HG03066 (cell line): ENCODE measurements at regions not wholly inside any gene's neighbourhood (a gene's known extent, or its start where the extent isn't known, plus 50 kb on each side); places are given as distances from the start of the nearest gene placed in this dataset.

ENCODE experiments used
- ATAC-seq: cut with Tn5 transposase; IDR thresholded peaks from one replicate; pipeline ENCODE4 v1.9.1; 2021; ENCODE audit warnings: low read depth; ENCODE audit not compliant: unreplicated experiment

DNA sequence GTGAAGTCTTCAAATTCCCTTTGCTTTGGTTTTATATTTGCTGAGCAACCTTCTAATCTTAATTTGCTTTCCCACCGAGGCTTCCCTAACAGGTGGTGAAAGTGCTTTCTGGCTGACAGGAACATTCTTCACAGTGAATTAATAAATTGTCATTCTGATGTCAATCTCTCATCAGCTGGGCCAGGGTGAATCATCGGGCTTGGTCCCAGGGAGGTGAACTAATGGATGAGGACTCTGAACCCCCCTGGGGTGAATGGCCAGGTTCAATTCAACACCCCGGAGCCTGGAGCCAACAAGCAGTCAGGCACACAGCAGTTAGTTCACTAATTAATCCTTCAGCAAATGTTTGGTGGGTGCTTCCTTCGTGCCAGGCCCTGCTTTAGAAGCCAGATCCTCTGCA is 155.4 kb upstream of the PDGFD start:
- ATAC-seq: no peak

DNA sequence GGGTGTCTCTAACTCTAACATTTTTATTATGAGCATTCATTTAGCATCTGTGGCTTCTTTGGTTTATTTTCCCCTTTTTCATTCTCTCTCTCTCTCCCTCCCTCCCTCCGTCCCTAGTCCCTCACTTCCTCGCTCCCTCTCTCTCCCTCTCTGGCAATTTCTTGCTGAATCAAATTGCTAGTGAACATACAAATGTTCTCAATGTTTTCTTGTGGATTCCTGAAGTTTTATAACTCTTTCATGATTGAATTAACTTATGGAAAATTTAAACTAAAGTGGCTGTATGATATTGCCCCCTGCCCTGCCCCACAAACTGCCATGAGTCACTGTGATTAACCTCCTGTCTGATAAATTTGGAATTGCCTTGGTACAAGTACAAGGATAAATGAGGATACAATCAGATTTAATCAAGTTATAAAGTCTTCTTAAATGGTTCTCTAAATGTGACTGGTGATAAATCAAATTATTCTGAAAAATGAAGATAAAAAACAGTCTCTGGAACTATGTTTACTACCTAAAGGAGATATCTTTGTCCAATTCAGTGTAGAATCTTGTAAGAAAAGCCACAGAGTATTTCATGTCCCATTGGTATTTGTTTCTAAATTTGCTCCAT is 143.0 kb upstream of the PDGFD start:
- ATAC-seq: no peak

- no peak for ATAC-seq
These were observed 137.8 kb upstream of the PDGFD start for GRCh38 chr11:104301776-104302175.

DNA sequence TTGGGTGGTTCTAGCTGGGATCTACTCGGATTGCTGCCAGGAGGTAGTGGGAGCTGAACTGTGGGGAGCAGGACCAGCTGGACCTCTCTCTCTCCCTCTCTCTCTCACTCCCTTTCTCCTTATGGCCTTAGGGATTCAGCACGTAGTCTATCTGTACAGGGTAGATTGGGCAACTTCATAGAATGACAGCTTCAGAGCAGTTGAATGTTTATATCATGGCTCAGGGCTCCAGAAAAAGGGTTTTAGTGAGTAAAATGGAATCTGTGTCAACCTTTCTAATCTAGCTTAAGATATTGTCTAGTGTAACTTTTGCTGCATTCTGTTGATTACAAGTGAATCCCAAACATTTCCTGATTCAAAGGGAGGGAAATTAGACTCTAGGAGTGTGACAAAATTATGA is 127.7 kb upstream of the PDGFD start:
- no peak for ATAC-seq

GRCh38 chr11:104286129-104286528 is 122.2 kb upstream of the PDGFD start:
- ATAC-seq: no peak

DNA sequence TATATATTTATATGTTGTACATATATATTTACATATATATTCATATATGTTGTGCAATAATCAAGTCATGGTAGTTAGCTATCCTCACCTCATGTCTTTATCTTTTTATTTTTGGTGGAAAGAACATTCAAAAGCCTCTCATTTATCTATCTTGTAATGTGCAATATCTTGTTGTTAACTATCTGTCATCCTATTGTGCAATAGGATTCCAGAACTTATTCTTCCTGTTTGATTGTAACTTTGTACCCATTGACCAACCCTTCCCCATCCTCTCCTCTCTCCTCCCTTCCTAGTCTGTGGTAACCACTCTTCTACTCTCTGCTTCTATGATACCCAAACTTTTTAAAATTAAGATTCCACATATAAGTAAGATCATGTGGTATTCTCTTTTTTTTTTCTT is 115.6 kb upstream of the PDGFD start:
- ATAC-seq: no peak

DNA sequence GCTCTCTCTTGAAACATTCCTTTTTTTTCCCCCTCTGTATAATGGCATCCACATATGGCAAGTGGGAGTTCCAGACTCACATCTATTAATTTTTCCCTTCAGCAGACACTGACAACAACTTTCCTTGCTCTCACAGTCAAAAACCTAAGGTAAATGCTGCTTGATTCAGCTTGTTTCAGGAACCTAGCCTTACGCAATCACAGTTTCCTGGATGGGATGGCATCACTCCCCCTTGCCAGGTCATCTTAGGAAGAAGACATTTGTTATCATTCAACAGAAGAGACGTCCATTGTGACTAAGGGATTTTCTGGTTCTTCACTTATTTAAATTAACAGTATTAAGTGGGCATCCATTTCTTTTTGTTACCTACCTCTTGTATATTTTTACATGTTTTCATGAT is 112.0 kb upstream of the PDGFD start:
- no peak for ATAC-seq

DNA sequence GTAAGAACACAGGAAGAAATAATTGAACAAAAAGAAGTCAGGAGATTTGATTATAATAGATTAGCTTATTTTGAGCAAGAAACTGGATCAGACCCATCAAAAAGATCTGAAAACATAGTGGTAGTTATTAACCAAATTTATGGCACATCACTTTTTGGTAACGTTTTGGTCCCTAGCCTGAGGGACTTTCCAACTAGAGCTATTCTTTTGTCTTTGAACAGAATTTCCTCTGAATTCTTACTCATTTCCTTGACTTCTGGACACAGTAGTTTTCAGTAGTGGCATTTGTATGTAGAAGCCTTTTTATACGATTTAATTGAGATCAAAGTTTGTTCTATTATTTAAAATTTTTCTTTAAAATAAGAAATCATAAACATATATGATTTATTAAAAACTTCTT is 96.5 kb upstream of the PDGFD start:
- no peak for ATAC-seq

GRCh38 chr11:104259121-104259610 is 95.2 kb upstream of the PDGFD start:
- no peak for ATAC-seq

DNA sequence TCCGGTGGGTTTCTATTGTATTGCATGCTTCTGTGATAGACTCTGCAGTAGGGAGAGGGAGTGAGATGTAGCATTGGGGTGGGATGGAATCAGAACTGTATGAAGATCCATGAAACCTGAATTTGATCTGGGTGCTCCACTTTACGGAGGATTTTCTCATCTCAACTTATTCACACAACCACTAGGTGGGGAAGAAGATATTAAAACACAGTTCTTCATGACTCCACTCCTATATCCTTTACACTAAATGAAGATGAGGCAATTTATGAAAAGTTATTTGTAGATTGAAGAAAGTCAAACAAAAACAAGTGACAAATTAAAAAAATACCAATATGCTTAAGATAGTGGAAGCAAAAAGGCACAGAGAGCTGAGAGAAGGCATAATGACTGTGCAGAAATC is 92.6 kb upstream of the PDGFD start:
- no peak for ATAC-seq

DNA sequence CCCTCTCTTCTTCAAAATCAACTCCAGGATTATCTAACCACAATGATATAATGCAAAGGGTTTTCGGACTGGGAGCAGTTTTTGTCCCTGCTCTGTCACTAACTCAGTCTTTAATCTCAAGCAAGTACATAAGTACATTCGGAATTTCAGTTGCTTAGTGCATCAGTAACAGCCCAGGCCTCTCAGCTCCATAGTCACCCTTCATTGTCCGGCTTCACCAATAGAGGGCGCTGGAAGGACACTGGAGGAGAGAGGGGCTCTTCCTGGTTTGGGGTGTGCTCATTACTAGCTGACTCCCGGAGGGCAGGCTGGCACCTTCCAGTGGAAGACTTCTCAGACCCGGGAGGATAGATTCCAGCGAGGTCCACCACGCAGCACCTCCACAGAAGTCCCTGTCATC is 90.4 kb upstream of the PDGFD start:
- peak; percentile 83 for ATAC-seq

GRCh38 chr11:104246590-104246989 is 82.6 kb upstream of the PDGFD start:
- no peak for ATAC-seq

DNA sequence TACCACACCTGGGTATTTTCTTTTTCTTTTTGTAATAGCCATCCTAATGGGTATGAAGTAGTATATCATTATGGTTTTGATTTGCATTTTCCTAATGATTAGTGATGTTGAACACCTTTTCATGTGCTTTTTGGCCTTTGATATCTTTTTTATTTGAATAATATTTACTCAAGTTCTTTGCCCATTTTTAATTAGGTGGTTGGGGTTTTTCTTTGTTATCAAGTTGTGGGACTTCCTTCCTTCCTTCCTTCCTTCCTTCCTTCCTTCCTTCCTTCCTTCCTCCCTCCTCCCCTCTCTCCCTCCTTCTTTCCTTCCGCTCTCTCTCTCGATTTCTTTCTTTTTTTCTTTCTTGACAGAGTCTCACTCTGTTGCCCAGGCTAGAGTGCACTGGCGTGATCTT is 75.0 kb upstream of the PDGFD start:
- ATAC-seq: no peak

DNA sequence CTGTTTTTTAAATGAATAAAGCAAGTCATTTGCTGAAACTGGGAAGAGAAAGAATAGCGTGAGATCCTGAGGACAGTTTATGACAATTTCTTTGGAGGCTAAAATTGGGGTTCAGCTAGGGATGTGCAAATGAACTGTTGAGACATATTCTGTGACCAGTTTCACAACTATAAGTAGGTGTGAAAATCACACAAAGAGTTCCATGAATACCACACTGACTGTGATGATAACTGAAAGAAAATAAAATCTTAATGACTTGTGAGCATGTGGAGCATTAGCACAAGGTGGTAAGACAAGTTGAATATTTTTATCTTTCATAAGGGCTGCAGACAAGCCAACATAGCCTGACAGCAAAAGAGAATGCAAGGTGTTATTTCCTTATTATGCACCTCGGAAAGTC is 61.1 kb upstream of the PDGFD start:
- no peak for ATAC-seq

DNA sequence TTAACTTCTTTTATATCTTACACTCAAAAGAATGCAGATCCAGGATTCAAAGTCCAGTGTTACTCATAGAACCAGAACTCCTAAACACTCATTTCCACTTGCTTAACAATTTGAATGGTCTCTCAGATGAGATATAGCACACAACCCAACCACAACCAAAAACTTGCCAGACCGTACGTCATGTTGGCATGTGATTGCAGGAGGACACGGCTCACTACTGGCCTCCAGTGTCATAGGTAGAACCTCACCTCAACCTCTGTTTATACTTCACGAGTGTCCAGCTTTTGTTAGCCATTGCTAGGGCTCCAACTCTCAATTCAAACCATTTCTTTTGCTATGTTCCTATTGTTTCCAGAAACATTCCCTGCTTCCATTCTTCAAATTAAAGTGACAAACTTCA is 58.5 kb upstream of the PDGFD start:
- no peak for ATAC-seq

- ATAC-seq: no peak
These were observed 57.5 kb upstream of the PDGFD start for GRCh38 chr11:104221455-104221854.

DNA sequence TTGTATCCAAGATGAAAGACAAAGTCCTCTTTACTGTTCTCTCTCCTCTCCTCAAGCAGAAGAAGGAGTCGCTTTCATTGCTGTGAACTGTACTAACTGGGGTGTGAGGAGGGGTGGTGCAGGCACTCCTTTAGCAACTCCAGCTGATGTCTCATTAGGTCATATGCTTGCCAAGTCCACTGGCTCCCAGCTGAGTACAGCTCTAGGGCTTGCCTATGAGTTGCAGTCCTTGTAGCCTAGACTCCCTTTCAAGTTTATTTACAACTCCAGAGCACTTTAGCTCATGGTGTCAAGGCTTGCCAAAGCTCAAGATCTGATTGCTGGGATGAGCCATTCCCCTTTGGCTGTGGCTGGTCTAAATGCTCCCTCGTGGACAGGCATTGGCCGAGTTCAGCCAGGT is 55.1 kb upstream of the PDGFD start:
- ATAC-seq: no peak

DNA sequence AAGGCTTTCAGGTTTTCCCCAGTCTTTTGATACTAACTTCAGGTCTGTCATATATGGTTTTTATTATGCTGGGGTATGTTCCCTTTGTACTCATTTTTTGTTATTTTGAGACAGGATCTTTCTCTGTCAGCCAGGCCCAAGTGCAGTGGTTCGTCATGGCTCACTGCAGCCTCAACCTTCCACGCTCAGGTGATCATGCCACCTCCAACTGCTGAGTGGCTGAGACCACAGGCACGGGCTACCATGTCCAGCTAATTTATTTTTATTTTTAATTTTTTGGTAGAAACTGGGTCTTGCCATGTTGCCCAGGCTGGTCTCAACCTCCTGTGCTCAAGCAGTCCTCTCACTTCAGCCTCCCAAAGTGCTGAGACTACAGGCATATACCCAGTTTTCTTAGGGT is 50.6 kb upstream of the PDGFD start:
- no peak for ATAC-seq
